M059J (cell line): ENCODE measurements at regions not wholly inside any gene's neighbourhood (a gene's known extent, or its start where the extent isn't known, plus 50 kb on each side); places are given as distances from the start of the nearest gene placed in this dataset.

Experiments used
- DNase-seq: peaks from one replicate; pipeline ENCODE4 v3.0.0-alpha.2; 2012; ENCODE audit warnings: low read depth

DNA sequence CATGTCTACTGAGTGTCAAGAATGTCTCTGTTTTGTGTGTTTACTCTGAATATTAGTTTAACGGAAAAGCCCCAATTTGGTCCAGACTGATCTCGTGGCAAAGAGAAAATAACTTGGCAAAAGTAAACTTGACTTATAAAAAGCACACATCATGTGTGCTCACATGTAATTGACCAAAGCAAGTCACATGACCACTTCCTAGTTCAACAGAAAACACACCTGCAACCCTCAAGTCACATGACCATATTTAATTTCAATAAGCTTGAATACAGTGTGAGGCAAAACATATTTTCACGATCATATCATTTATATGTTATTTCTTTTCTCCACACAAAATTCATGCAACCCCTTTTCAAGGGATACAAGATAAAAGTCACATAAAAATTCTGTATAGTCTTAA is 662.4 kb downstream of the SLITRK1 start:
- DNase-seq = no peak

GRCh38 chr13:83216479-83217245 is 665.6 kb downstream of the SLITRK1 start:
- DNase-seq = no peak

GRCh38 chr13:83215627-83216026 is 666.6 kb downstream of the SLITRK1 start:
- DNase-seq = peak; percentile 22

- DNase-seq = no peak
These were observed 667.8 kb downstream of the SLITRK1 start for GRCh38 chr13:83214452-83214851.

DNA sequence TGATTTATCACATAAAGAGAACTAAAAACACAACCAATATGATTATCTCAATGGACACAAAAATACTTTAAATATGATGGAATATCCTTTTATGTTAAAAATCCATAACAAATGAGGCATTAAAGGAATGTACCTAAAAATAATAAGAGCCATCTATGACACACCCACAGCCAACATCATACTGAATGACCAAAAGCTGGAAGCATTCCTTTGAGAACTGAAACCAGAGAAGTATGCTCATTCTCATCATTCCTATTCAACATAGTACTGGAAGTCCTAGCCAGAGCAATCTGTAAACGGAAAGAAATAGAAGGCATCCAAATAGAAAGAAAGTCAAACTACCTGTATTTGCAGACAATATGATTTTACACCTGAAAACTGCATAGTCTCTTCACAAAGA is 671.0 kb downstream of the SLITRK1 start:
- no peak for DNase-seq

GRCh38 chr13:83204886-83205285 is 677.4 kb downstream of the SLITRK1 start:
- DNase-seq = no peak

- no peak for DNase-seq
These were observed 680.8 kb downstream of the SLITRK1 start for GRCh38 chr13:83201506-83201905.

DNA sequence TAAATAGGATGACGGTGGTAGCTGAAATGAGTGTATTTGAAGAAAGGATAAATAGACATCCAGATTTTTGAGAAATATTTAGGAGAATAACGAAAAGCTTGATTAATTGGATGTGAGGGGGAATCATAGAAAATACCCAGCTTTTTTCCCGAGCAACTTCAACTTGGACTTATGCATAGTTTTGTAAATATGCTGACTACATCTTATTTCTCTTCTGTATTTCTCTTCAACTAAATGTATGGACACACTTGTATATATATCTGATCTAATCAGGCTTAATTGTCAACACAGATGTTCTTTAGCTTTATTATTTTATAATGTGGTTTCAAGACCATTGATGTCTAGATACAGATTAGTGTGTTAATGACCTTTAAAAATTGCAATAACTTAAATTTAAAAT is 685.0 kb downstream of the SLITRK1 start:
- no peak for DNase-seq

- DNase-seq = no peak
These were observed 692.3 kb downstream of the SLITRK1 start for GRCh38 chr13:83190020-83190419.

DNA sequence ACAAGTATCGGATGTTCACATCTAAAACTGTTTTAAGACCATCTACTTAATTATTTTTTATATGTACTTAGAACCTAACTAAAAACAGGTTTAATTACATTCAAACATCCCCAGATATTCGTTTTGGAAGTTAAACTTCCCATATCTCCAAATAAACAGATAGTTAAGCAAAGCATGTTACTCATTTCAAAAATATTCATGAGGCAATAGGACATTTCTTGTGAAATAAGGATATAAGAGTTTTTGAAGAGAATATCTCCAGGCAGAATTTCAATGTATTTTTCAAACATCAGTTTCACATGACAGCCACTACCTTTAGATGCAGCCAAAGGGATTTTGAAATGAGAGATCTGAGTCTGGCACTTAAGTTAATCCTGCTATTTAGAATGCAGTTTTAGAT is 697.5 kb downstream of the SLITRK1 start:
- peak; percentile 0 for DNase-seq

- no peak for DNase-seq
These were observed 698.2 kb downstream of the SLITRK1 start for GRCh38 chr13:83184150-83184475.

DNA sequence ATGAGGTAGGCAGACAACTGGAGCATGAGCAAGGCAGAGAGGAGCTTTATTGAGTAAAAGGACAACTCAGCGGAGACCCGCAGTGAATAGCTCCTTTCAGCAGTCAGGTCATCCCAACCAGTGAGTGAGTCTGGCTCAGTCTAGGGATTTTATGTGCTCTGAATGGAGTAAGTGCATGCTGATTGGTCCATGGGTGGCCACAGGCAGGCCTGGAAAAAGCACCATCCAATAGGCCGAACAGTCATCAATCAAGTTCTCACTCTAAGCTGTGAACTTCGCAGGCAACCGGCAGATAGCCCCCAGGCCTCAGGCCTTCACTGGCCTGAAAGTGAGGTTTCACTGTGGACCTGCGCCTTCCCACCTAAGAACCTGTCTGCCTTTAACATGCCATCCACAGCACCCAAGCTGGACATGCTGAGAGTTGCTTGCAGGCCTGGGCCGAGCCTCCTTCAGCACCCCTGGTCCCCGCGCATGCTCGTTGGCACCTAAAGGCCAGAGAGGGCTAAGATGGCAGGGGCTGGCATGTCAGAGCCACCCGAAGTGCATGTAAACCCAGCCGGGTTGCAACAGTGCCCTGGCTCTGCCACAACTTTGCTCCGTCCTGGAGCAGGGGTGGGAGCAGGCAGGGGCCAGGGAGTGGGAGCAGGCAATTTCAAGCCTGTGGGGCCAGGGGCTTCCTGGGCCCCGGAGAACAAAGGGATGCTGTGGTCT is 698.7 kb downstream of the SLITRK1 start:
- DNase-seq = no peak

DNA sequence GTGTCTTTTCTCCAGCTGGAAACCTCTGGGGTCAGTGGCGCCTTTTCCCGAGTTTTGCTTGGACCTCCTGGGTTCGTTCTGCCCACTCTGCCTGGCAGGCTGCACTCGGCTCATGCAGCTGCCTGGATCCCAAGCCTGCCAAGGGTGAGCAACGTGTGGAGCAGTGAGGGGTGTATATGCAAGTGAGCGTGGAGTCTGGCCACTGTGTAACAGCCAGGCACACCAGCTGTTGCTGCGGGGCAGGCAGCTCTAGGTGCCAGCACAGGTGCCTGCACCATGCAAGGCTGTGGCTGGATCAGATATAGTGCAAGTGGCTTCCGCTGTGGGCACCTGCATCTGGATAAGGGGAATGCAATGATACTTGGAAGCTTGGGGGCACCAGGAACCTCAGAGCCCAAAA is 699.4 kb downstream of the SLITRK1 start:
- DNase-seq = no peak

- DNase-seq = no peak
These were observed 704.3 kb downstream of the SLITRK1 start for GRCh38 chr13:83178008-83178407.

- DNase-seq = no peak
These were observed 713.7 kb downstream of the SLITRK1 start for GRCh38 chr13:83168590-83168989.

DNA sequence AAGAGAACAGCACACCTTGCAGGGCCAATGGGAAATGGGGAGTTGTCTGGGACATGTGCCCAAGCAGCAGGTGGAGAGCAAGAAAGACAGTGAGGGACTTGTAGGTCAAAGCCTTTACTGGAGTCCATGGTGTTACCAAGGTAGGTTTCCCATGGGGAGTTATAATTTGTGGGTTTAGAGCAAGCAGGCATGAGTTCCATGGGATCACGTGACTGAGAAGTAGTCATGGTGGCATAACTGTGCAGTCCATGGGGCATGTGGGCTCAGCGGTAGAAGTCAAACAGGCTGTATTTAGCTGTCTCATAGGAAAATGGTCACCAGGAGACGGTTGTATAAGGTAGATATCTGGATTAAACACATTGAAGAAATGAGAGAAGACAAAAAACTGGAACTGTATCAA is 715.1 kb downstream of the SLITRK1 start:
- no peak for DNase-seq

- DNase-seq = no peak
These were observed 715.7 kb downstream of the SLITRK1 start for GRCh38 chr13:83166550-83166949.

DNA sequence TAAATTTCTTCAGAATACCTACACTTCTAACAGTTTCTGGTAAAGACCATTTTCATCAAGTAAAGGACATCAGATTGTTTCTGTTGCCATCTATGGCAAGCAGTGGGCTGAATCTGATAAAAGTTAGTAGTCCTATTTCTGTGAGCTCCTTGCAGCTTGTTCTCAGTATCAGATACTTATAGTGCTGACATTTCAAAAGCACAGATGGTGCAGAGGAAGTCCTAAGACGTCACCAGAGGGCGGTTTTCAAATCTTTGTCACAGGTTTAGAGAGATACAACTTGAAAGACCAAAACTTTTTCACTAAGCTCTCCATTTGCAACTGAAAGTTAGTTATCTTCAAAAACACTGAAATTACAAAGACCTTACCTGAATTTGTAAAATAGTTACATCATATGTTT is 719.8 kb downstream of the SLITRK1 start:
- no peak for DNase-seq

GRCh38 chr13:83153848-83154247 is 728.4 kb downstream of the SLITRK1 start:
- no peak for DNase-seq

DNA sequence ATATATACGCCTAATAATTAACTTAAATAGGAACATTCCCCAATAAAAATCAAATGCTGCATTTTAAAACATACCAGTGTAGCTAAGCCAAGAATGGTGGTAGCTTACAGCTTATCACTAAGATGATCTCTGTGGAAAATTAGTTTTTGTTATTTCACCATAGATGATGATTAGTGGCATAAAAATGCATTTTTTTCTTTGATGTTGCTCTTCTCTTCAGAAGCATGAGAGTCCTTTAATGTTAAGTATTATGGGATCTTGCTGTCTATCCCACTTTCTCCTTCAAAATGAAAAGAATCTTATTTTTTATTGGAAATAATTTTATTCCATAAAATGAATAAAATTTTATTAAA is 731.0 kb downstream of the SLITRK1 start:
- DNase-seq = no peak

GRCh38 chr13:83150616-83151307 is 731.5 kb downstream of the SLITRK1 start:
- DNase-seq = no peak

DNA sequence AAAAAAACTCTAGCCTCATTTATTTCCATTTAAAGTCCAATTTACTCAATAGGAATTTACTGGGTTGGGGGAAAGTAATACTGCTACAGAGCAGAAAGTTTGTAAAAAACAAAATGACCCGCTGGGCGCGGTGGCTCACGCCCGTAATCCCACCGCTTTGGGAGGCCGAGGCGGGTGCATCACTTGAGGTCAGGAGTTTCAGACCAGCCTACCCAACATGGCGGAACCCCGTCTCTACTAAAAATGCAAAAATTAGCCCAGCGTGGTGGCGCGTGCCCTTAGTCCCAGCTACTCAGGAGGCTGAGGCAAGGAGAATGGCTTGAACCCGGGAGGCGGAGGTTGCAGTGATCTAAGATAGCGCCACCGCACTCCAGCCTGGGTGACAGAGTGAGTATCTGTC is 745.6 kb downstream of the SLITRK1 start:
- DNase-seq = no peak

GRCh38 chr13:83125791-83126190 is 756.5 kb downstream of the SLITRK1 start:
- no peak for DNase-seq
